Neural progenitor cell (in vitro differentiated cells): ENCODE measurements at regions not wholly inside any gene's neighbourhood (a gene's known extent, or its start where the extent isn't known, plus 50 kb on each side); places are given as distances from the start of the nearest gene placed in this dataset.

Source experiments
- DNase-seq: peaks from one replicate; pipeline ENCODE4 v3.0.0-alpha.2; 2016; ENCODE audit warnings: low spot score
- H2AFZ ChIP-seq: fragments of 200-600 bp; sonication (generic); replicated peaks from 2 replicates; pipeline ENCODE4 v1.6.1; 2016; ENCODE audit warnings: antibody characterized with exemption
- H3F3A ChIP-seq: fragments of 200-600 bp; sonication (generic); 2 replicates; pipeline ENCODE4 v1.6.1; 2016; ENCODE audit warnings: antibody characterized with exemption, low read depth
- H3K27ac ChIP-seq: fragments of 200-600 bp; sonication (generic); 2 replicates; pipeline ENCODE4 v1.5.1; 2016; ENCODE audit warnings: mild to moderate bottlenecking
- H3K27me3 ChIP-seq: fragments of 200-600 bp; sonication (generic); 2 replicates; pipeline ENCODE4 v1.6.1; 2016; ENCODE audit warnings: mild to moderate bottlenecking, moderate library complexity
- H3K36me3 ChIP-seq: fragments of 200-600 bp; sonication (generic); 2 replicates; pipeline ENCODE4 v1.5.1; 2016
- H3K4me1 ChIP-seq: fragments of 200-600 bp; sonication (generic); 2 replicates; pipeline ENCODE4 v1.6.1; 2016; ENCODE audit warnings: mixed run types
- H3K4me2 ChIP-seq: fragments of 200-600 bp; sonication (generic); 2 replicates; pipeline ENCODE4 v1.6.1; 2016
- H3K4me3 ChIP-seq: fragments of 200-600 bp; sonication (generic); 2 replicates; pipeline ENCODE4 v1.5.1; 2016
- H3K79me2 ChIP-seq: fragments of 200-600 bp; sonication (generic); 2 replicates; pipeline ENCODE4 v1.6.1; 2016; ENCODE audit warnings: low read depth
- H3K9ac ChIP-seq: fragments of 200-600 bp; sonication (generic); 2 replicates; pipeline ENCODE4 v1.6.1; 2016
- H3K9me3 ChIP-seq: fragments of 200-600 bp; sonication (generic); 2 replicates; pipeline ENCODE4 v1.5.1; 2016; ENCODE audit warnings: low read depth
- H4K20me1 ChIP-seq: fragments of 200-600 bp; sonication (generic); 2 replicates; pipeline ENCODE4 v1.6.1; 2016; ENCODE audit warnings: low read depth
- H3K27ac Mint-ChIP-seq: 3 replicates; pipeline ENCODE4 v1.8.0; 2021; ENCODE audit warnings: mixed read lengths
- H3K27me3 Mint-ChIP-seq: 2 replicates; pipeline ENCODE4 v1.8.0; 2022; ENCODE audit warnings: low read depth, mild to moderate bottlenecking, inconsistent platforms, moderate library complexity, mixed read lengths; ENCODE audit not compliant: insufficient read depth
- H3K36me3 Mint-ChIP-seq: 3 replicates; pipeline ENCODE4 v1.8.0; 2021; ENCODE audit warnings: mixed read lengths
- H3K4me1 Mint-ChIP-seq: 3 replicates; pipeline ENCODE4 v1.8.0; 2021; ENCODE audit warnings: mixed read lengths
- H3K4me3 Mint-ChIP-seq: 3 replicates; pipeline ENCODE4 v1.8.0; 2021; ENCODE audit warnings: mild to moderate bottlenecking, moderate library complexity, mixed read lengths
- H3K9me3 Mint-ChIP-seq: 3 replicates; pipeline ENCODE4 v1.8.0; 2020; ENCODE audit warnings: mixed read lengths
- CTCF ChIP-seq: fragments of 200-600 bp; sonication (generic); IDR thresholded peaks from 2 replicates; pipeline ENCODE4 v1.5.1; 2017; ENCODE audit warnings: antibody characterized with exemption, mild to moderate bottlenecking
- EZH2 ChIP-seq: fragments of 200-600 bp; sonication (generic); IDR thresholded peaks from 2 replicates; pipeline ENCODE4 v1.6.1; 2017; ENCODE audit warnings: antibody characterized with exemption, mild to moderate bottlenecking, moderate library complexity
- EZH2phosphoT487 ChIP-seq: fragments of 200-600 bp; sonication (generic); IDR thresholded peaks from 2 replicates; pipeline ENCODE4 v1.6.1; 2017; ENCODE audit warnings: antibody characterized with exemption

- no peaks in the 10 kb centered on the region for H3K36me3 ChIP-seq
- peaks cover 11% of the 10 kb centered on the region for H3K9me3 Mint-ChIP-seq
- TF ChIP-seq EZH2phosphoT487 (no peak), EZH2 (no peak), CTCF (no peak)
- H3K9me3 ChIP-seq: no peaks in the 10 kb centered on the region
- peaks cover 3% of the 10 kb centered on the region for H3K4me1 ChIP-seq
- H3K4me3 ChIP-seq: no peak overlapping the region
- no peaks in the 10 kb centered on the region for H3K27me3 ChIP-seq
- H3K79me2 ChIP-seq: no peaks in the 10 kb centered on the region
- no peaks in the 10 kb centered on the region for H3K36me3 Mint-ChIP-seq
- no peak for DNase-seq
- no peak overlapping the region for H3K4me2 ChIP-seq
- H3K4me1 Mint-ChIP-seq: peaks cover 5% of the 10 kb centered on the region
- no peak overlapping the region for H3K27ac ChIP-seq
- H2AFZ ChIP-seq: no peak overlapping the region
- H3K9ac ChIP-seq: no peak overlapping the region
- no peaks in the 10 kb centered on the region for H3F3A ChIP-seq
- H3K27ac Mint-ChIP-seq: no peak overlapping the region
- H3K27me3 Mint-ChIP-seq: no peaks in the 10 kb centered on the region
- no peak overlapping the region for H3K4me3 Mint-ChIP-seq
- no peaks in the 10 kb centered on the region for H4K20me1 ChIP-seq
These were observed 63.7 kb upstream of the PRLR start for GRCh38 chr5:35294017-35294416.

DNA sequence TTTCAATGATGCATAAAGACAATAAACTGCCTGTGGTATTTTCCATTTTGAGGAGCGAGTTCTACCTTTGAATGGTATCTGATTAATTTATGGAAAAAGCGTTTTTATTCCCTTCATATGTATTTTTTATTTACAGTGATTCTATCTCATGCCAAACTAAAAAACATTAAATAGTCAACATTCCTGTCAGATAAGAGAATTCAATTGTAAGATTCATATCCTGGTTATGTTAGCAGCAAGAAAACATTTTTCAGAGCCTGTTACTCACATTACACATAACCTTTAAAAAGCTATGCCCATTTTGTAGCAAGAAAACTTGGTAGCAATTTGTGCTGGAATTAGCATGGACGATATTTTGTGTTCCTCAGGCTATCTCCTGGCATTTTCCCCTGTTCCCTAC lies 55.1 kb upstream of the PRLR start:
- H3F3A ChIP-seq: no peaks in the 10 kb centered on the region
- no peak overlapping the region for H3K27ac Mint-ChIP-seq
- no peak overlapping the region for H3K27ac ChIP-seq
- no peaks in the 10 kb centered on the region for H3K79me2 ChIP-seq
- no peak overlapping the region for H3K9ac ChIP-seq
- H3K36me3 Mint-ChIP-seq: no peaks in the 10 kb centered on the region
- peaks cover 15% of the 10 kb centered on the region for H3K9me3 Mint-ChIP-seq
- H3K4me1 Mint-ChIP-seq: no peaks in the 10 kb centered on the region
- no peak overlapping the region for H2AFZ ChIP-seq
- H3K9me3 ChIP-seq: no peaks in the 10 kb centered on the region
- no peak overlapping the region for H3K4me2 ChIP-seq
- H3K4me3 ChIP-seq: no peak overlapping the region
- no peaks in the 10 kb centered on the region for H3K4me1 ChIP-seq
- H3K4me3 Mint-ChIP-seq: no peak overlapping the region
- H3K36me3 ChIP-seq: no peaks in the 10 kb centered on the region
- no peak for DNase-seq
- H3K27me3 Mint-ChIP-seq: no peaks in the 10 kb centered on the region
- no peaks in the 10 kb centered on the region for H3K27me3 ChIP-seq
- H4K20me1 ChIP-seq: no peaks in the 10 kb centered on the region
- TF ChIP-seq CTCF (no peak), EZH2 (no peak), EZH2phosphoT487 (no peak)

GRCh38 chr5:35285011-35285410 lies 54.7 kb upstream of the PRLR start:
- no peak overlapping the region for H3K27ac ChIP-seq
- H3K9me3 ChIP-seq: no peaks in the 10 kb centered on the region
- Mint-ChIP-seq H3K4me1 (no peaks in the 10 kb centered on the region), H3K27ac (no peak overlapping the region), H3K4me3 (no peak overlapping the region), H3K9me3 (peaks cover 15% of the 10 kb centered on the region), H3K36me3 (no peaks in the 10 kb centered on the region), H3K27me3 (no peaks in the 10 kb centered on the region)
- no peak overlapping the region for H3K9ac ChIP-seq
- H3F3A ChIP-seq: no peaks in the 10 kb centered on the region
- no peak overlapping the region for H2AFZ ChIP-seq
- no peaks in the 10 kb centered on the region for H3K4me1 ChIP-seq
- no peaks in the 10 kb centered on the region for H3K27me3 ChIP-seq
- no peaks in the 10 kb centered on the region for H4K20me1 ChIP-seq
- TF ChIP-seq EZH2: no peak
- no peak for TF ChIP-seq CTCF
- TF ChIP-seq EZH2phosphoT487: no peak
- no peak overlapping the region for H3K4me2 ChIP-seq
- DNase-seq: no peak
- no peak overlapping the region for H3K4me3 ChIP-seq
- H3K36me3 ChIP-seq: no peaks in the 10 kb centered on the region
- H3K79me2 ChIP-seq: no peaks in the 10 kb centered on the region

GRCh38 chr5:35284364-35284763 lies 54.1 kb upstream of the PRLR start:
- Mint-ChIP-seq H3K9me3 (peaks cover 13% of the 10 kb centered on the region), H3K36me3 (no peaks in the 10 kb centered on the region), H3K4me3 (no peak overlapping the region), H3K27me3 (no peaks in the 10 kb centered on the region), H3K4me1 (no peaks in the 10 kb centered on the region), H3K27ac (no peak overlapping the region)
- Histone ChIP-seq H4K20me1 (no peaks in the 10 kb centered on the region), H3K27ac (no peak overlapping the region), H3K4me2 (no peak overlapping the region), H3K9ac (no peak overlapping the region), H3K4me3 (no peak overlapping the region), H2AFZ (no peak overlapping the region), H3K36me3 (no peaks in the 10 kb centered on the region), H3K9me3 (no peaks in the 10 kb centered on the region), H3K79me2 (no peaks in the 10 kb centered on the region), H3K4me1 (no peaks in the 10 kb centered on the region), H3F3A (no peaks in the 10 kb centered on the region), H3K27me3 (no peaks in the 10 kb centered on the region)
- TF ChIP-seq EZH2phosphoT487 (no peak), EZH2 (no peak), CTCF (no peak)
- no peak for DNase-seq
